Endothelial cell of hepatic sinusoid (primary cell): ENCODE measurements at regions not wholly inside any gene's neighbourhood (a gene's known extent, or its start where the extent isn't known, plus 50 kb on each side); places are given as distances from the start of the nearest gene placed in this dataset.

Experiments
- in situ Hi-C: cut with HindIII; loops from 2 replicates; pipeline ENCODE4 v1.10.0; 2017; ENCODE audit warnings: low sequenced_read_pairs

GRCh38 chr2:67802824-67803223 is 260.0 kb downstream of the C1D start:
- in situ Hi-C loops = no loop called here

DNA sequence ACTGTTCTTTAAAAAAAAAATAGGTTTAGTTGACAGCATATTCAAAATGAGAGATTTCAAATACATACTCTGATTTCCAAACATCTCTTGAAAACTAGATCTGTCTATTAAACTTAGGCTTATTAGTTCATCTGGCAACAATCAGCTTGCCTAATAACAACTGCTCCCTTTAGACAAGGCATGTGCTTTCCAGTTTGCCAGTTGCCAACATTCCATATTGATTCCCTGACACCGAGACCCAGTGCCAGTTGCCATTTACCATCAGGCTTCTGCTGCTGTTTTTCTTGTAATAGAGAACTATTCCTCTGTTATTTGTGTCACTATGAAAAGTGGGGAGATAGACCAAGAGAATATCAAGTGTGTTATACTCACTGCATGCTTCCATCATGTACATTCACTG is 256.0 kb downstream of the C1D start:
- in situ Hi-C loops = no loop called here

GRCh38 chr2:67808112-67808511 is 254.7 kb downstream of the C1D start:
- in situ Hi-C loops = no loop called here

DNA sequence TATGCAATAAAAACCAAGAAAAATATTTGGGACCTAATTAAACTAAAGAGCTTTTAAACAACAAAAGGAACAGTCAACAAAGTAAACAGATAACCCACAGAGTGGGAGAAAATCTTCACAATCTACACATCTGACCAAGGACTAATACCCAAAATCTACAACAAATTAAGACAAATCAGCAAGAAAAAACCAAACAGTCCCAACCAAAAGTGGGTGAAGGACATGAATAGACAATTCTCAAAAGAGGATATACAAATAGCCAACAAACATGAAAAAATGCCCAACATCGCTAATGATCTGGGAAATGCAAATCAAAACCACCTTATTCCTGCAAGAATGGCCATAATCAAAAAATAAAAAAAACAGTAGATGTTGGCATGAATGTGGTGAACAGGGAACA is 250.1 kb downstream of the C1D start:
- in situ Hi-C loops = no loop called here

GRCh38 chr2:67823726-67824125 is 239.1 kb downstream of the C1D start:
- in situ Hi-C loops = no loop called here

DNA sequence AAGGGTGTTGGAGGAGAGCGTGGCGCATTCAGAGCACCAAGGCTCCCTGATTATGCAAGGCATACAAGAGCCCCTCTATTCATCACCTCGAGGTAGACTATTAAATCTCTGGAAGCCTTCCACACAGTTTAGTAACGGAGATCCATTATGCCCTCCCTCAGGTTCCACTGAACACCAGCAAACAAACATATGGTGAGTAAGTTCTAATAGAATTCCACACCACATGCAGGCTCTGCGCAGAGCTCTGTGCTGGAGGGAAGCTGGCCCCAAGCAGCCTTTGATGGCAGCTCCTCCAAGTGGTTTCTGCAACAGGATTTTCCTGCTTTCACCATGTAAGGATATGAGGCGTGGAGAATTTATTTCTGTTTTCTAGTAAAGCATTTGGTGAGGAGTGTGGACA is 238.6 kb downstream of the C1D start:
- in situ Hi-C loops = no loop called here

DNA sequence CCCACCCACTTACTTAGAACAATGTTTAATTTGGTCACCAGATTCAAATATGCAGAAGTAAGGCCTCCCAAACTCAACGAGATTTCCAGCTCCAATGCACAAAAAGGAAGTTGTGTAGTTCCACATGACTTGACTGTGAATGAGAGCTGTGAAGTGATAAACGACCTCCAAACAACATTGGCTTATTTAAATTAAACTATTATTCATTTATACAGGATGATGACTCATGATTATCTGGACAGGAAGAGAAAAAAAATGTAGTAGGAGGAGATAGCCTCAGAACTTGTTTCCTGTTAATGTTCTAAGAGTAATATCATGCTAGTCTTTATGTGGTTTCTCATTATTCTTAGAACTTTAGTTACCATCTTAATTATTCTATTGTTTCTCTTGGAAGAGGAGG is 237.3 kb downstream of the C1D start:
- in situ Hi-C loops = loop anchor here (25.0 kb wide), 1 partner anchor 1388 kb away; the partner anchor contains the start of gene MEIS1

- in situ Hi-C loops = loop anchor here (25.0 kb wide), 1 partner anchor 1391 kb away; the partner anchor contains the start of gene MEIS1
Observed at GRCh38 chr2:67828066-67828465, 234.7 kb downstream of the C1D start.

DNA sequence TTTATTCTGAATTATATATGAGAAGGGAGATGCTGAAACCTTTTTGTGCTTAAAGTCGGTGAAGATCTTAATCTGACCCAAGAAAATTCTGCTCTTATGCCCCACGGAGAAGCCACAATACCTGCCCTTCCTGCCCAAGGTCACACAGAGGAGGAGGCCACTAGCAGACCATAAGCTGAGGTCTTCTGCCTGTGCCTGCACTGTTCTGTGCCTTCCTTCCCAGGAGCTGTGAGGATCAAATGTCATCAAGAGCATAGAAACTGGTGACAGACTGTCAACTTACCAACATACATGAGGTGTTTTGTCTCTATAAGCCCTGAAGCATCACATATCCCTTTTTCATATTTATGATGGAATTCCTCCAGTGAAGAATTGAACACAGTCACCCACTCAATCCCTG is 233.3 kb downstream of the C1D start:
- in situ Hi-C loops = loop anchor here (25.0 kb wide), 1 partner anchor 1392 kb away; the partner anchor contains the start of gene MEIS1

DNA sequence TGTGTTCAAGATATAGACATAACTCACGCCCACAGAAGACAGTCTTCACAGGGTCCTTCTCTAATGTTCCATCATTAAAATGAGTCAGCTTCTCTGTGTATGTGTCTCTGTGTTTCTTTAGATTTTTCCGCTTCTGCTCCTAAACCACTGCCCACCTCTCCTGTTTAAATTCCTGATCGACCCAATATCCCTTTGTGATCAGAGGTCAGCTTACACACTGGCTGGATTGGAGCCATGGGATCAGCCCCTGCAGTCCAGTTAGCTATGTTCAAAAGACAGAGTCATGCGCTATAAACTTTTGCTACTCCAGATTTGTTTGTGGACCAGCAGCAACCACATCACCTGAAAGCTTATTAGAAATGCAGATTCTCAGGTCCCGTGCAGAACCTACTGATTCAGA is 229.2 kb downstream of the C1D start:
- in situ Hi-C loops = loop anchor here (25.0 kb wide), 1 partner anchor 1396 kb away; the partner anchor contains the start of gene MEIS1

DNA sequence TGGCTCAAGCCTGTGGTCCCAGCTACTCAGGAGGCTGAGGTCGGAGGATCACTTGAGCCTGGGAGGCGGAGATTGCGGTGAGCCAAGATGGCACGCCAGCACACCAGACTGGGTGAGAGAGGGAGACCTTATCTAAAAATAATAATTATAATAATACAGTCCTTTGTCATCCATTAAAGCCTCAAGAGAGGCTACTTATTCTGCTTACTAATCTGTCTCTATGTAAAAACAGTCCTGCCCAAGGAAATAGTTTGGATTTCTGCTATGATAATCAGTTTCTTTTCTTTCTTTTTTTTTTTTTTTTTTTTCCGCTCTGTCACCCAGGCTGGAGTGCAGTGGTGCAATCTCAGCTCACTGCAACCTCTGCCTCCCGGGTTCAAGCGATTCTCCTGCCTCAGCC is 228.3 kb downstream of the C1D start:
- in situ Hi-C loops = loop anchor here (25.0 kb wide), 1 partner anchor 1397 kb away; the partner anchor contains the start of gene MEIS1

DNA sequence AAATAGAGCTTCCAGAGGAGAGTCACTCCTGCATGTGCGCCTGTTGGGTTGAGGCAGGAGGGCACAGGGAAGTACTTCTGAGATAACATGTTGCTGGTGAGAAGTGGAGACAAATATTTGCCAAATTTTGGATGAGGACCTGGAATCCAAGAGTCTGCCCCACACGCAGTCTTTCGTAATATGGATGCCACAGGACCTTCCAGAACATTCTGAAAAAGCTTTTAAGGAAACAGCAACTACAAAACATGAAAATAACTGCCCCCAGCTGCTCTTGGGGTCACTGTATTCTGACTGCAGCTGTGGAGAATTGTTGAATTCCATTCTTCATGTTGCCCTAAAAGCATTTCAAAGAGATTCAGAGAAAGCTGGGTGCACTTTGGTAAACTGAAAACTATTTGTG is 227.5 kb downstream of the C1D start:
- in situ Hi-C loops = loop anchor here (25.0 kb wide), 1 partner anchor 1398 kb away; the partner anchor contains the start of gene MEIS1

GRCh38 chr2:67836866-67837265 is 225.9 kb downstream of the C1D start:
- in situ Hi-C loops = loop anchor here (25.0 kb wide), 1 partner anchor 1400 kb away; the partner anchor contains the start of gene MEIS1

GRCh38 chr2:67838205-67838604 is 224.6 kb downstream of the C1D start:
- in situ Hi-C loops = loop anchor here (25.0 kb wide), 1 partner anchor 1401 kb away; the partner anchor contains the start of gene MEIS1

- in situ Hi-C loops = loop anchor here (25.0 kb wide), 1 partner anchor 1402 kb away; the partner anchor contains the start of gene MEIS1
Observed at GRCh38 chr2:67839242-67839641, 223.6 kb downstream of the C1D start.

- in situ Hi-C loops = loop anchor here (5.0 to 25.0 kb wide), 2 partner anchors 102 to 1402 kb away; partner anchors contain the start of gene MEIS1
Observed at GRCh38 chr2:67839668-67840067, 223.1 kb downstream of the C1D start.

DNA sequence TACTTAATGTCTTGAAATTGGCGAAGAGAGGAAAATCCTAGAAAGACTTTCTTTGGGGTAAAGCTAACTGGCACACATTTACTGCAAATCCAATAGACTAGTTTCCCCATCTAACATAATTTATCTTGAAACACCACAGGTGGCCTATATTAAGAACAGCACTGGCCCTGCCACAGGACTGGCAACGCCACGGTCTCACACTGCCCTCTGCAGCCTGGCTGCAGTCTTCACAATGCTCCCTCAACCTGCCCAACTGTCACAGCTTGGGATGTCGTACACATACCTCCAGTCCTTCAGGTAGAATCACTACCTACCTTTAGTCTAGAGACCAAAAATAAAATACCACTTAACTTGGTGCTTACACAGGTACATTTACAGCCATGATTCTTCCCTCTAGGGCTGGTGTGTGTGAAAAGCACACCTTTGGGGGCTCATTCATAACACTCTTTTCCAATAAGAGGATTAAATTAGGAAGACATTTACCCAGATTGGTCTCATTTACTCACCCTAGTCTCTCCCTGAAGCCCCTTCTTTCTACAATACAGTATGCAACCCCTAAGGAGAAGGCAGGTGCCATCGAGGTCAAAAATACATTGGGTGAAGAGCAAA is 222.2 kb downstream of the C1D start:
- in situ Hi-C loops = loop anchor here (5.0 to 25.0 kb wide), 2 partner anchors 103 to 1403 kb away; partner anchors contain the start of gene MEIS1

DNA sequence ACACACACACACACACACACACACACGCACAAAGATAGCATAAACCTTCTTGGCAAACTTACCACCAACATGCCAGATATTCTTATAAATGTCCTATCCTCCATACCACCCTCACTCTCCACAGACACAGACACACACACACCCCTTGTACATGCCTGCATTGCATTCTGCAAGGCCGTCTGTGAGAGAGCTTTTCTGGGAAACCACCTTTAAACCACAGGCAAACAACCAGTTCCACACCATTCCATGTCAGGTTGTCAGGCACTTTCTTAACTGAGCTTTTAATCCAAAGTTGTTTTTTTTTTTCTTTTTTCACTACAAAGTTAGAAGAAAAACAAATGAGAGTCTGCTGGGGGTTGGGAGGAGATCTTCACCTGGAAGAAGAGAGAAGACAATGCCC is 221.1 kb downstream of the C1D start:
- in situ Hi-C loops = loop anchor here (5.0 to 25.0 kb wide), 2 partner anchors 104 to 1404 kb away; partner anchors contain the start of gene MEIS1

DNA sequence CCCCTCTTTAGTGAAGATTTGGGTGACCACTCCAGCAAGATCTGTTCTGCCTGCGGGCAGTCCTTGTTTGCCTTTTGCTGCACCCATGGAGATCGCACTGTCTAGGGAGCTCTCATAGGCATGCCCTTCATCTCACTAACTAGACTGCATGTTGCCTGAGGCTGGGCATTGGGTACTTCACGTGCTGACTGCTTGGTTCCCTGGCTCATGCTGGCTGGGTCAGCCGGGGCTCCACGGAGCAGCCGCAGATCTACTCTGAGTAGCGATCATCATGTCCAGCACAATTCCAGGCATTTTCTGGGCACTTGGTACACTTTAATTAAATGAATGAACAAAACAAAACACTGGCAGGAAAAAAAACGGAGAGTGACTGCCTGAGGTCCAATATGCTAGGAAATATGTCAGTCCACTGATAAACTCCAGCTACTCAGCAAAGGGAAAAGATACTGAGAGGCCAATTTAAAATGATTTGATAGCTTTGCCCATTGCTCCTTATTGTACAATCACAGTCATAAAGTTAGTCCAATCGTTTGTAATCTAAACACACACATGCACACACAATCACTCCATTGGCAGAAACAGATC is 220.3 kb downstream of the C1D start:
- in situ Hi-C loops = loop anchor here (5.0 to 25.0 kb wide), 2 partner anchors 105 to 1405 kb away; partner anchors contain the start of gene MEIS1

DNA sequence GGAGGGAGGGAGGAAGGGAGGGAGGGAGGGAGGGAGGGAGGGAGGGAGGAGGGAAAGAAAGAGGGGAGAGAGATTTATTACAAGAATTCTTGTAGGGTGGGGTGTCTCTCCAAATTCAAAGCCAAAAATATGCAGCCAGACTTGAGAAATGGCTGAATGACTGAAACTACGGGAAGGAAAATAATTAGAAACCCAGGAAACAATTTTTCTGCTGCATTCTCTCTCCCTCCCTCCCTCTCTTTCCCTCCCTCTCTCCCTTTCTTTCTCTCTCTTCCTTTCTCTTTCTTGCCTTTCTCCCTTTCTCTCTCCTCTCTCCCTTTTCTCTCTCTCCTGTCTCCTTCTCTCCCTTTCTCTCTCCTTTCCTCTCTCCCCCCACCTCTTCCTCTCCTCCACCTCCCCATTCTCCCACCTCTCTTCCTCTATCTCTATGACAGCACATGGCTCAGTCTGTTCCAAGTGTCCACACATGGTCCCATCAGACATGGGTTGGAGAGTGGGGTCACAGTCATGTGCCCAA is 218.7 kb downstream of the C1D start:
- in situ Hi-C loops = loop anchor here (5.0 to 25.0 kb wide), 2 partner anchors 107 to 1407 kb away; partner anchors contain the start of gene MEIS1

- in situ Hi-C loops = loop anchor here (5.0 to 25.0 kb wide), 2 partner anchors 53 to 1408 kb away; partner anchors contain the start of gene MEIS1
Observed at GRCh38 chr2:67845621-67846369, 217.0 kb downstream of the C1D start.
